ENCODE measurements at regions not wholly inside any gene's neighbourhood (a gene's known extent, or its start where the extent isn't known, plus 50 kb on each side); places are given as distances from the start of the nearest gene placed in this dataset.

GRCh38 chr4:154692304-154692818 lies 51.4 kb upstream of the LRAT start:
- Histone ChIP-seq H3K4me1 (ENCODE audit: insufficient read depth, low read length) (no peaks in the 10 kb centered on the region), H2AFZ (ENCODE audit: low read length) (no peak overlapping the region), H3K79me2 (ENCODE audit: insufficient read depth, low read length) (no peaks in the 10 kb centered on the region), H3K9me3 (ENCODE audit: low read length) (no peaks in the 10 kb centered on the region), H3K36me3 (replicated peaks in 1 of 2; ENCODE audit: control insufficient read depth in 1 of 2, insufficient read depth in 2 of 2, low read length in 2 of 2) (no peaks in the 10 kb centered on the region), H3K4me3 (replicated peaks in 1 of 3; ENCODE audit: insufficient read depth in 1 of 3, low read depth in 2 of 3, low read length in 3 of 3) (no peak overlapping the region), H3K27me3 (ENCODE audit: control insufficient read depth in 1 of 2, insufficient read depth in 2 of 2, low read length in 2 of 2) (peaks cover 0 to 1% of the 10 kb centered on the region in 2 experiments; a peak in 1 of 5 replicates), H3K4me2 (ENCODE audit: low read depth, low read length) (no peak overlapping the region), H3K9ac (ENCODE audit: insufficient read depth, low read depth, low read length) (no peak overlapping the region), H4K20me1 (ENCODE audit: insufficient read depth, low read length) (no peaks in the 10 kb centered on the region), H3K27ac (ENCODE audit: extremely low read length, insufficient read depth, low read length) (no peak overlapping the region)
- FAIRE-seq, result no peak
- TF ChIP-seq ZNF879 (CRISPR knock-in tag; IDR thresholded peaks at IDR 0.05) (no peak), MIXL1 (CRISPR knock-in tag; IDR thresholded peaks at IDR 0.05) (no peak), PTBP1 (IDR thresholded peaks at IDR 0.05; ENCODE audit: low read depth, low read length, poor library complexity, severe bottlenecking) (no peak), FIP1L1 (IDR thresholded peaks at IDR 0.05; ENCODE audit: borderline replicate concordance, insufficient read depth, low read depth, low read length) (no peak), GMEB2 (CRISPR knock-in tag; IDR thresholded peaks at IDR 0.05; ENCODE audit: low read depth) (no peak), MATR3 (CRISPR knock-in tag; IDR thresholded peaks at IDR 0.05) (no peak), HNRNPK (IDR thresholded peaks at IDR 0.05; ENCODE audit: low read depth, low read length, poor library complexity, severe bottlenecking) (no peak), WIZ (CRISPR knock-in tag; IDR thresholded peaks at IDR 0.05) (no peak), NPAS2 (CRISPR knock-in tag; IDR thresholded peaks at IDR 0.05; ENCODE audit: borderline replicate concordance) (no peak), GPBP1L1 (CRISPR knock-in tag; IDR thresholded peaks at IDR 0.05) (no peak), EHMT2 (IDR thresholded peaks at IDR 0.05; ENCODE audit: borderline replicate concordance, low read depth, low read length) (no peak), KAT2B (IDR thresholded peaks at IDR 0.05; ENCODE audit: borderline replicate concordance, low read depth, low read length) (no peak), FOXO1 (CRISPR knock-in tag; IDR thresholded peaks at IDR 0.05) (no peak), ZNF577 (CRISPR knock-in tag; IDR thresholded peaks at IDR 0.05; ENCODE audit: borderline replicate concordance, low read depth) (no peak), NFIC (IDR thresholded peaks at IDR 0.05; ENCODE audit: low read length) (no peak), ZNF329 (CRISPR knock-in tag; IDR thresholded peaks at IDR 0.05; ENCODE audit: low read depth) (no peak), ZNF766 (CRISPR knock-in tag; IDR thresholded peaks at IDR 0.05; ENCODE audit: borderline replicate concordance) (no peak), NFE2 (CRISPR knock-in tag; IDR thresholded peaks at IDR 0.05) (no peak)
- TF ChIP-seq, protein P1, sequence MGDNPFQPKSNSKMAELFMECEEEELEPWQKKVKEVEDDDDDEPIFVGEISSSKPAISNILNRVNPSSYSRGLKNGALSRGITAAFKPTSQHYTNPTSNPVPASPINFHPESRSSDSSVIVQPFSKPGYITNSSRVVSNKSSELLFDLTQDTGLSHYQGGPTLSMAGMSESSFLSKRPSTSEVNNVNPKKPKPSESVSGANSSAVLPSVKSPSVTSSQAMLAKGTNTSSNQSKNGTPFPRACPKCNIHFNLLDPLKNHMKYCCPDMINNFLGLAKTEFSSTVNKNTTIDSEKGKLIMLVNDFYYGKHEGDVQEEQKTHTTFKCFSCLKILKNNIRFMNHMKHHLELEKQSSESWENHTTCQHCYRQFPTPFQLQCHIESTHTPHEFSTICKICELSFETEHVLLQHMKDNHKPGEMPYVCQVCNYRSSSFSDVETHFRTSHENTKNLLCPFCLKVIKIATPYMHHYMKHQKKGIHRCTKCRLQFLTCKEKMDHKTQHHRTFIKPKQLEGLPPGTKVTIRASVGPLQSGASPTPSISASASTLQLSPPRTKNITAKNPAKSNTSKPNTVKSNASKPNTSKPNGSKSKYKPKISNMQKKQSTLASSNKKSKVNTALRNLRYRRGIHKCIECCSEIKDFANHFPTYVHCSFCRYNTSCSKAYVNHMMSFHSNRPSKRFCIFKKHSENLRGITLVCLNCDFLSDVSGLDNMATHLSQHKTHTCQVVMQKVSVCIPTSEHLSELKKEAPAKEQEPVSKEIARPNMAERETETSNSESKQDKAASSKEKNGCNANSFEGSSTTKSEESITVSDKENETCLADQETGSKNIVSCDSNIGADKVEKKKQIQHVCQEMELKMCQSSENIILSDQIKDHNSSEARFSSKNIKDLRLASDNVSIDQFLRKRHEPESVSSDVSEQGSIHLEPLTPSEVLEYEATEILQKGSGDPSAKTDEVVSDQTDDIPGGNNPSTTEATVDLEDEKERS (CRISPR knock-in tag; IDR thresholded peaks at IDR 0.05), result no peak
- TF ChIP-seq, protein P2, sequence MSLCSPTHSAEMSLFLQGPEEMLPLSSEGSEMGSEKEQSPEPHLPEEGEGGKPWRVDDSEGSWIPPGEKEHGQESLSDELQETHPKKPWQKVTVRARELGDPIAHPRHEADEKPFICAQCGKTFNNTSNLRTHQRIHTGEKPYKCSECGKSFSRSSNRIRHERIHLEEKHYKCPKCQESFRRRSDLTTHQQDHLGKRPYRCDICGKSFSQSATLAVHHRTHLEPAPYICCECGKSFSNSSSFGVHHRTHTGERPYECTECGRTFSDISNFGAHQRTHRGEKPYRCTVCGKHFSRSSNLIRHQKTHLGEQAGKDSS (CRISPR knock-in tag; IDR thresholded peaks at IDR 0.05; ENCODE audit: borderline replicate concordance, low read depth), result no peak
- in situ Hi-C loops (cut with HindIII; ENCODE audit: extremely low pct_ligation_motif_present, low pct_unique_long_range_greater_than_20kb), result no loop called here
- DNase-seq (ENCODE audit: low spot score), result no peak
- ChIA-PET CTCF (ENCODE audit: low intra/inter-chr PET ratio, low total read pairs) (no interaction called here), POLR2A (no interaction called here)
- BruUV-seq (replicated peaks), result no TSS peak
- no peak for ATAC-seq
- WGBS (ENCODE audit: low lambda C conversion rate), result 17% methylated on average over 3 of the region's 3 CpGs
- intact Hi-C loops (cut with micrococcal nuclease; ENCODE audit: unreplicated experiment), result no loop called here

Measured in HepG2 (cell line).